Epithelial cell of esophagus (primary cell): ENCODE measurements at regions not wholly inside any gene's neighbourhood (a gene's known extent, or its start where the extent isn't known, plus 50 kb on each side); places are given as distances from the start of the nearest gene placed in this dataset.

Source experiments
- DNase-seq: peaks from one replicate; pipeline ENCODE4 v3.0.0; 2010; ENCODE audit warnings: low read depth
- H3K4me3 ChIP-seq: 2 replicates; pipeline ENCODE4 v1.5.1; 2011; ENCODE audit warnings: mild to moderate bottlenecking, low read length, control low read depth
- CTCF ChIP-seq: IDR thresholded peaks from 2 replicates; pipeline ENCODE4 v1.5.1; 2011; ENCODE audit warnings: low read depth, mild to moderate bottlenecking, low read length, control low read depth, inconsistent platforms; ENCODE audit not compliant: insufficient read depth; ENCODE audit errors: missing control alignments

GRCh38 chr7:91323626-91324158 lies 59.5 kb downstream of the FZD1 start:
- H3K4me3 ChIP-seq, result no peak overlapping the region
- no peak for DNase-seq
- no peak for TF ChIP-seq CTCF

GRCh38 chr7:91324663-91325062 lies 60.4 kb downstream of the FZD1 start:
- TF ChIP-seq CTCF, result no peak
- DNase-seq, result no peak
- no peak overlapping the region for H3K4me3 ChIP-seq

GRCh38 chr7:91325726-91326125 lies 61.5 kb downstream of the FZD1 start:
- DNase-seq, result no peak
- no peak for TF ChIP-seq CTCF
- H3K4me3 ChIP-seq, result no peak overlapping the region

- no peak for DNase-seq
- no peak overlapping the region for H3K4me3 ChIP-seq
- TF ChIP-seq CTCF, result no peak
These were observed 62.4 kb downstream of the FZD1 start for GRCh38 chr7:91326516-91327199.

- H3K4me3 ChIP-seq, result no peak overlapping the region
- DNase-seq, result no peak
- no peak for TF ChIP-seq CTCF
These were observed 63.1 kb downstream of the FZD1 start for GRCh38 chr7:91327346-91327745.

GRCh38 chr7:91329571-91329970 lies 65.3 kb downstream of the FZD1 start:
- no peak overlapping the region for H3K4me3 ChIP-seq
- DNase-seq, result no peak
- no peak for TF ChIP-seq CTCF
